ENCODE measurements at regions not wholly inside any gene's neighbourhood (a gene's known extent, or its start where the extent isn't known, plus 50 kb on each side); places are given as distances from the start of the nearest gene placed in this dataset.

- no peak for TF ChIP-seq CTCF (IDR thresholded peaks at IDR 0.05; ENCODE audit: control extremely low read depth, extremely low read depth)
- ATAC-seq (ENCODE audit: insufficient read depth, low FRiP score) (no peak), DNase-seq (no peak)
- H3K9ac ChIP-seq (ENCODE audit: insufficient read depth in 1 of 2, low read length in 2 of 2) = no peak overlapping the region
- H3K27ac ChIP-seq (ENCODE audit: low read depth in 1 of 2, low read length in 1 of 2) = no peak overlapping the region
- H3K36me3 ChIP-seq (ENCODE audit: control insufficient read depth in 4 of 4, insufficient read depth in 4 of 4, low read length in 4 of 4) = no peaks in the 10 kb centered on the region
- no peaks in the 10 kb centered on the region for H3K27me3 ChIP-seq (ENCODE audit: control insufficient read depth in 3 of 3, insufficient read depth in 3 of 3, low read length in 2 of 3)
- no peak overlapping the region for H3K4me3 ChIP-seq
- 83 to 87% methylated on average over 4 of the region's 4 CpGs for WGBS, 2 donors
- H3K4me1 ChIP-seq (ENCODE audit: control insufficient read depth in 5 of 5, insufficient read depth in 5 of 5, low read length in 5 of 5) = peaks cover 0 to 15% (median 0%) of the 10 kb centered on the region in 5 donors
- peaks cover 1 to 12% (median 3%) of the 10 kb centered on the region in 4 donors for H3K9me3 ChIP-seq (ENCODE audit: control insufficient read depth in 4 of 4, insufficient read depth in 3 of 4, low read length in 3 of 4)
Measured at GRCh38 chr5:128613128-128613527, 75.1 kb upstream of the FBN2 start.

GRCh38 chr5:128613766-128614165 lies 75.7 kb upstream of the FBN2 start:
- Histone ChIP-seq H3K36me3 (ENCODE audit: control insufficient read depth in 4 of 4, insufficient read depth in 4 of 4, low read length in 4 of 4) (no peaks in the 10 kb centered on the region), H3K9ac (ENCODE audit: insufficient read depth in 1 of 2, low read length in 2 of 2) (no peak overlapping the region), H3K4me3 (no peak overlapping the region), H3K9me3 (ENCODE audit: control insufficient read depth in 4 of 4, insufficient read depth in 3 of 4, low read length in 3 of 4) (peaks cover 0 to 9% (median 2%) of the 10 kb centered on the region in 4 donors), H3K27me3 (ENCODE audit: control insufficient read depth in 3 of 3, insufficient read depth in 3 of 3, low read length in 2 of 3) (no peaks in the 10 kb centered on the region), H3K4me1 (ENCODE audit: control insufficient read depth in 5 of 5, insufficient read depth in 5 of 5, low read length in 5 of 5) (peaks cover 0 to 15% (median 0%) of the 10 kb centered on the region in 5 donors), H3K27ac (ENCODE audit: low read depth in 1 of 2, low read length in 1 of 2) (no peak overlapping the region)
- TF ChIP-seq CTCF (IDR thresholded peaks at IDR 0.05; ENCODE audit: control extremely low read depth, extremely low read depth) = no peak
- ATAC-seq (ENCODE audit: insufficient read depth, low FRiP score) (no peak), DNase-seq (no peak)

- TF ChIP-seq CTCF (IDR thresholded peaks at IDR 0.05; ENCODE audit: control extremely low read depth, extremely low read depth) = no peak
Measured at GRCh38 chr5:128615578-128615977, 77.5 kb upstream of the FBN2 start.

GRCh38 chr5:128626536-128627090 lies 88.6 kb upstream of the FBN2 start:
- no peak for TF ChIP-seq CTCF (IDR thresholded peaks at IDR 0.05; ENCODE audit: control extremely low read depth, extremely low read depth)
- ATAC-seq (ENCODE audit: insufficient read depth, low FRiP score) = no peak

More at GRCh38 chr5:128615578-128615977, 77.5 kb upstream of the FBN2 start:
- Histone ChIP-seq H3K4me3 (no peak overlapping the region), H3K9ac (ENCODE audit: insufficient read depth in 1 of 2, low read length in 2 of 2) (no peak overlapping the region), H3K9me3 (ENCODE audit: control insufficient read depth in 4 of 4, insufficient read depth in 3 of 4, low read length in 3 of 4) (peaks cover 0 to 3% (median 0%) of the 10 kb centered on the region in 4 donors), H3K4me1 (ENCODE audit: control insufficient read depth in 5 of 5, insufficient read depth in 5 of 5, low read length in 5 of 5) (peaks cover 0 to 15% (median 0%) of the 10 kb centered on the region in 5 donors), H3K36me3 (ENCODE audit: control insufficient read depth in 4 of 4, insufficient read depth in 4 of 4, low read length in 4 of 4) (no peaks in the 10 kb centered on the region), H3K27me3 (ENCODE audit: control insufficient read depth in 3 of 3, insufficient read depth in 3 of 3, low read length in 2 of 3) (no peaks in the 10 kb centered on the region), H3K27ac (ENCODE audit: low read depth in 1 of 2, low read length in 1 of 2) (no peak overlapping the region)
- no peak for ATAC-seq (ENCODE audit: insufficient read depth, low FRiP score)
- peak in 2 of 3 donors; percentile 39 to 72 for DNase-seq

More at GRCh38 chr5:128626536-128627090, 88.6 kb upstream of the FBN2 start:
- H3K9me3 ChIP-seq (ENCODE audit: control insufficient read depth in 4 of 4, insufficient read depth in 3 of 4, low read length in 3 of 4) = no peaks in the 10 kb centered on the region
- no peaks in the 10 kb centered on the region for H3K36me3 ChIP-seq (ENCODE audit: control insufficient read depth in 4 of 4, insufficient read depth in 4 of 4, low read length in 4 of 4)
- no peak overlapping the region for H3K9ac ChIP-seq (ENCODE audit: insufficient read depth in 1 of 2, low read length in 2 of 2)
- 46 to 68% methylated on average over 1 of the region's 1 CpG for WGBS, 2 donors
- H3K4me1 ChIP-seq (ENCODE audit: control insufficient read depth in 5 of 5, insufficient read depth in 5 of 5, low read length in 5 of 5) = peaks cover 0 to 3% (median 0%) of the 10 kb centered on the region in 5 donors
- no peak overlapping the region for H3K27ac ChIP-seq (ENCODE audit: low read depth in 1 of 2, low read length in 1 of 2)
- peak in 1 of 3 donors; percentile 11 for DNase-seq
- no peaks in the 10 kb centered on the region for H3K27me3 ChIP-seq (ENCODE audit: control insufficient read depth in 3 of 3, insufficient read depth in 3 of 3, low read length in 2 of 3)
- H3K4me3 ChIP-seq = no peak overlapping the region

Measured in lung (tissue), 11 donors.